ENCODE measurements at regions not wholly inside any gene's neighbourhood (a gene's known extent, or its start where the extent isn't known, plus 50 kb on each side); places are given as distances from the start of the nearest gene placed in this dataset.

- no peak for TF ChIP-seq CTCF (IDR thresholded peaks at IDR 0.05)
- TF ChIP-seq POLR2A (IDR thresholded peaks at IDR 0.05): no peak
Measured at GRCh38 chr10:2686691-2687090, 380.7 kb upstream of the PFKP start.

Measured in right lobe of liver (tissue), 4 donors.